HG02870 (cell line): ENCODE measurements at regions not wholly inside any gene's neighbourhood (a gene's known extent, or its start where the extent isn't known, plus 50 kb on each side); places are given as distances from the start of the nearest gene placed in this dataset.

Experiments used
- ATAC-seq: cut with Tn5 transposase; IDR thresholded peaks from one replicate; pipeline ENCODE4 v1.9.1; 2021; ENCODE audit warnings: mild to moderate bottlenecking, moderate library complexity; ENCODE audit not compliant: unreplicated experiment

- no peak for ATAC-seq
Observed at GRCh38 chr5:73395256-73395655, 53.3 kb downstream of the FOXD1 start.

GRCh38 chr5:73394610-73395009, 54.0 kb downstream of the FOXD1 start:
- ATAC-seq, result no peak

GRCh38 chr5:73393611-73394489, 54.7 kb downstream of the FOXD1 start:
- ATAC-seq, result no peak

GRCh38 chr5:73392775-73393174, 55.8 kb downstream of the FOXD1 start:
- ATAC-seq, result no peak

- no peak for ATAC-seq
Observed at GRCh38 chr5:73391441-73391881, 57.1 kb downstream of the FOXD1 start.

- no peak for ATAC-seq
Observed at GRCh38 chr5:73390972-73391371, 57.6 kb downstream of the FOXD1 start.

GRCh38 chr5:73388740-73389139, 59.8 kb downstream of the FOXD1 start:
- no peak for ATAC-seq

- ATAC-seq, result no peak
Observed at GRCh38 chr5:73388306-73388684, 60.3 kb downstream of the FOXD1 start.

GRCh38 chr5:73387601-73388305, 60.8 kb downstream of the FOXD1 start:
- peak; percentile 92 for ATAC-seq

- ATAC-seq, result no peak
Observed at GRCh38 chr5:73387149-73387591, 61.4 kb downstream of the FOXD1 start.

- no peak for ATAC-seq
Observed at GRCh38 chr5:73384861-73385260, 63.7 kb downstream of the FOXD1 start.

GRCh38 chr5:73382401-73382740, 66.2 kb downstream of the FOXD1 start:
- ATAC-seq, result no peak

- ATAC-seq, result no peak
Observed at GRCh38 chr5:73381590-73382400, 66.8 kb downstream of the FOXD1 start.

- ATAC-seq, result no peak
Observed at GRCh38 chr5:73380710-73381589, 67.6 kb downstream of the FOXD1 start.

- no peak for ATAC-seq
Observed at GRCh38 chr5:73380041-73380440, 68.5 kb downstream of the FOXD1 start.

GRCh38 chr5:73379435-73379834, 69.1 kb downstream of the FOXD1 start:
- ATAC-seq, result no peak

- no peak for ATAC-seq
Observed at GRCh38 chr5:73378765-73379164, 69.8 kb downstream of the FOXD1 start.

GRCh38 chr5:73378070-73378469, 70.5 kb downstream of the FOXD1 start:
- no peak for ATAC-seq

GRCh38 chr5:73376618-73377170, 71.9 kb downstream of the FOXD1 start:
- no peak for ATAC-seq

GRCh38 chr5:73375949-73376348, 72.6 kb downstream of the FOXD1 start:
- ATAC-seq, result no peak
